Stimulated activated CD8-positive, alpha-beta memory T cell treated with anti-CD3 and anti-CD28 coated beads, Interleukin-4, amount 100 ng/mL, for 24 hours (primary cell): ENCODE measurements at regions not wholly inside any gene's neighbourhood (a gene's known extent, or its start where the extent isn't known, plus 50 kb on each side); places are given as distances from the start of the nearest gene placed in this dataset.

Experiments used
- DNase-seq: peaks from one replicate; pipeline ENCODE4 v3.0.0-alpha.2; 2020; ENCODE audit warnings: low read depth

- DNase-seq = no peak
Observed at GRCh38 chr3:124444075-124444474, 286.2 kb upstream of the UMPS start.

- DNase-seq = no peak
Observed at GRCh38 chr3:124444896-124445295, 285.4 kb upstream of the UMPS start.

- DNase-seq = no peak
Observed at GRCh38 chr3:124447845-124448244, 282.4 kb upstream of the UMPS start.

- no peak for DNase-seq
Observed at GRCh38 chr3:124448954-124449353, 281.3 kb upstream of the UMPS start.

GRCh38 chr3:124450366-124450765 lies 279.9 kb upstream of the UMPS start:
- DNase-seq = no peak

GRCh38 chr3:124451630-124452317 lies 278.5 kb upstream of the UMPS start:
- DNase-seq = no peak

GRCh38 chr3:124453189-124453588 lies 277.1 kb upstream of the UMPS start:
- DNase-seq = no peak

- DNase-seq = no peak
Observed at GRCh38 chr3:124455891-124456290, 274.4 kb upstream of the UMPS start.

- DNase-seq = no peak
Observed at GRCh38 chr3:124456506-124456905, 273.7 kb upstream of the UMPS start.

GRCh38 chr3:124459678-124460077 lies 270.6 kb upstream of the UMPS start:
- no peak for DNase-seq

- DNase-seq = no peak
Observed at GRCh38 chr3:124461126-124461525, 269.1 kb upstream of the UMPS start.

GRCh38 chr3:124461838-124462632 lies 268.2 kb upstream of the UMPS start:
- no peak for DNase-seq

- DNase-seq = no peak
Observed at GRCh38 chr3:124463234-124463633, 267.0 kb upstream of the UMPS start.

GRCh38 chr3:124467980-124468902 lies 262.0 kb upstream of the UMPS start:
- no peak for DNase-seq

- no peak for DNase-seq
Observed at GRCh38 chr3:124469555-124469954, 260.7 kb upstream of the UMPS start.

- DNase-seq = no peak
Observed at GRCh38 chr3:124478830-124479229, 251.4 kb upstream of the UMPS start.

- DNase-seq = no peak
Observed at GRCh38 chr3:124483915-124484470, 246.3 kb upstream of the UMPS start.

GRCh38 chr3:124486324-124486723 lies 243.9 kb upstream of the UMPS start:
- DNase-seq = no peak

GRCh38 chr3:124489506-124489905 lies 240.7 kb upstream of the UMPS start:
- no peak for DNase-seq

GRCh38 chr3:124491098-124491497 lies 239.2 kb upstream of the UMPS start:
- no peak for DNase-seq

GRCh38 chr3:124491875-124492274 lies 238.4 kb upstream of the UMPS start:
- DNase-seq = no peak

GRCh38 chr3:124492824-124493223 lies 237.4 kb upstream of the UMPS start:
- DNase-seq = no peak
